ENCODE measurements at regions not wholly inside any gene's neighbourhood (a gene's known extent, or its start where the extent isn't known, plus 50 kb on each side); places are given as distances from the start of the nearest gene placed in this dataset.

GRCh38 chr6:15874326-15874725 lies 211.5 kb upstream of the DTNBP1 start:
- H3K36me3 ChIP-seq (ENCODE audit: control insufficient read depth in 2 of 2, insufficient read depth in 1 of 2, low read length in 2 of 2) = no peaks in the 10 kb centered on the region
- H3K4me3 ChIP-seq (ENCODE audit: low read depth, low read length) = no peak overlapping the region
- H3K27ac ChIP-seq (ENCODE audit: extremely low read depth, low read depth, low read length) = no peak overlapping the region
- ChIA-PET POLR2A (interaction anchor here (0.6 to 1.7 kb wide), 2 partner anchors 255 to 772 kb away, joined by 3 to 4 read pairs; partner anchors contain the start of gene MYLIP), CTCF (interaction anchor here (1.0 to 2.1 kb wide), 4 partner anchors 16 to 308 kb away, joined by 4 to 5 read pairs (median 5); no protein-coding TSS in a partner anchor)
- no peaks in the 10 kb centered on the region for H3K9me3 ChIP-seq (ENCODE audit: control insufficient read depth, insufficient read depth, low read depth, low read length)
- TF ChIP-seq ZFP69B (tag by site-specific recombination; IDR thresholded peaks at IDR 0.05) (no peak), ZNF777 (tag by site-specific recombination; IDR thresholded peaks at IDR 0.05; ENCODE audit: borderline replicate concordance) (no peak), ZNF266 (tag by site-specific recombination; IDR thresholded peaks at IDR 0.05; ENCODE audit: low read depth) (no peak), ZNF510 (tag by site-specific recombination; IDR thresholded peaks at IDR 0.05; ENCODE audit: insufficient replicate concordance) (no peak), ZNF792 (tag by site-specific recombination; IDR thresholded peaks at IDR 0.05) (no peak), ZNF548 (tag by site-specific recombination; IDR thresholded peaks at IDR 0.05) (no peak), ZFHX2 (tag by site-specific recombination; conservative IDR thresholded peaks at IDR 0.05) (no peak)
- TF ChIP-seq, protein P1, sequence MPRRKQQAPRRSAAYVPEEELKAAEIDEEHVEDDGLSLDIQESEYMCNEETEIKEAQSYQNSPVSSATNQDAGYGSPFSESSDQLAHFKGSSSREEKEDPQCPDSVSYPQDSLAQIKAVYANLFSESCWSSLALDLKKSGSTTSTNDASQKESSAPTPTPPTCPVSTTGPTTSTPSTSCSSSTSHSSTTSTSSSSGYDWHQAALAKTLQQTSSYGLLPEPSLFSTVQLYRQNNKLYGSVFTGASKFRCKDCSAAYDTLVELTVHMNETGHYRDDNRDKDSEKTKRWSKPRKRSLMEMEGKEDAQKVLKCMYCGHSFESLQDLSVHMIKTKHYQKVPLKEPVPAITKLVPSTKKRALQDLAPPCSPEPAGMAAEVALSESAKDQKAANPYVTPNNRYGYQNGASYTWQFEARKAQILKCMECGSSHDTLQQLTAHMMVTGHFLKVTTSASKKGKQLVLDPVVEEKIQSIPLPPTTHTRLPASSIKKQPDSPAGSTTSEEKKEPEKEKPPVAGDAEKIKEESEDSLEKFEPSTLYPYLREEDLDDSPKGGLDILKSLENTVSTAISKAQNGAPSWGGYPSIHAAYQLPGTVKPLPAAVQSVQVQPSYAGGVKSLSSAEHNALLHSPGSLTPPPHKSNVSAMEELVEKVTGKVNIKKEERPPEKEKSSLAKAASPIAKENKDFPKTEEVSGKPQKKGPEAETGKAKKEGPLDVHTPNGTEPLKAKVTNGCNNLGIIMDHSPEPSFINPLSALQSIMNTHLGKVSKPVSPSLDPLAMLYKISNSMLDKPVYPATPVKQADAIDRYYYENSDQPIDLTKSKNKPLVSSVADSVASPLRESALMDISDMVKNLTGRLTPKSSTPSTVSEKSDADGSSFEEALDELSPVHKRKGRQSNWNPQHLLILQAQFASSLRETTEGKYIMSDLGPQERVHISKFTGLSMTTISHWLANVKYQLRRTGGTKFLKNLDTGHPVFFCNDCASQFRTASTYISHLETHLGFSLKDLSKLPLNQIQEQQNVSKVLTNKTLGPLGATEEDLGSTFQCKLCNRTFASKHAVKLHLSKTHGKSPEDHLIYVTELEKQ (tag by site-specific recombination; IDR thresholded peaks at IDR 0.05; ENCODE audit: borderline replicate concordance) = no peak
- TF ChIP-seq, protein P2, sequence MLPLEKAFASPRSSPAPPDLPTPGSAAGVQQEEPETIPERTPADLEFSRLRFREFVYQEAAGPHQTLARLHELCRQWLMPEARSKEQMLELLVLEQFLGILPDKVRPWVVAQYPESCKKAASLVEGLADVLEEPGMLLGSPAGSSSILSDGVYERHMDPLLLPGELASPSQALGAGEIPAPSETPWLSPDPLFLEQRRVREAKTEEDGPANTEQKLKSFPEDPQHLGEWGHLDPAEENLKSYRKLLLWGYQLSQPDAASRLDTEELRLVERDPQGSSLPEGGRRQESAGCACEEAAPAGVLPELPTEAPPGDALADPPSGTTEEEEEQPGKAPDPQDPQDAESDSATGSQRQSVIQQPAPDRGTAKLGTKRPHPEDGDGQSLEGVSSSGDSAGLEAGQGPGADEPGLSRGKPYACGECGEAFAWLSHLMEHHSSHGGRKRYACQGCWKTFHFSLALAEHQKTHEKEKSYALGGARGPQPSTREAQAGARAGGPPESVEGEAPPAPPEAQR (tag by site-specific recombination; IDR thresholded peaks at IDR 0.05) = no peak
- H3K4me1 ChIP-seq (ENCODE audit: control insufficient read depth, insufficient read depth, low read length) = peaks cover under 1% of the 10 kb centered on the region

- POLR2A ChIA-PET = no interaction called here
- CTCF ChIA-PET = interaction anchor here (1.6 to 2.1 kb wide), 2 partner anchors 18 to 310 kb away, joined by 5 read pairs; no protein-coding TSS in a partner anchor
- Histone ChIP-seq H3K9me3 (ENCODE audit: control insufficient read depth, insufficient read depth, low read depth, low read length) (no peaks in the 10 kb centered on the region), H3K36me3 (ENCODE audit: control insufficient read depth in 2 of 2, insufficient read depth in 1 of 2, low read length in 2 of 2) (no peaks in the 10 kb centered on the region), H3K4me1 (ENCODE audit: control insufficient read depth, insufficient read depth, low read length) (no peaks in the 10 kb centered on the region; the same call in 1 of the 2 replicates), H3K27ac (ENCODE audit: extremely low read depth, low read depth, low read length) (no peak overlapping the region), H3K4me3 (ENCODE audit: low read depth, low read length) (no peak overlapping the region)
- TF ChIP-seq ZNF274 (IDR thresholded peaks at IDR 0.05; ENCODE audit: low read length) (no peak), ZNF274 (tag by site-specific recombination; IDR thresholded peaks at IDR 0.05; ENCODE audit: borderline replicate concordance) (no peak), BCL6B (tag by site-specific recombination; IDR thresholded peaks at IDR 0.05) (no peak)
Measured at GRCh38 chr6:15872241-15873103, 209.6 kb upstream of the DTNBP1 start.

DNA sequence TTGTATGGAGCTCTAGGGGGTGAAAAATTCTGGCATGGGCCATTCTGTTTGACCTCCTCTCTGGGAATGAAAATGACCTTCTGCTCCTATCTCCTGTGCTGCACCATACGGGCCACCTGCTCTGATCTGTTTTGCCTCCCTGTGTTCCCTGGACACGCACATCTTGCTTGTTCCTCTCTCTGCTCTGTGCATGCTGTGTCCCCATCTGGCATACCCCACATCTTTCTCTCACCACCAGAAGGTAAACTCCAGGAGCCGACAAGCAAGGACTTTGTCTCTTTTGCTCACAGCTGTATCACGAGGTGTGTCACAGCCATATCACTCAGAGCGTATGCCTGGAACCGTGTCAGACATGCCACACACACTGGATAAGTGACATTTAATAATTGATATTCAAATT lies 208.4 kb upstream of the DTNBP1 start:
- H3K4me1 ChIP-seq (ENCODE audit: control insufficient read depth, insufficient read depth, low read length) = no peaks in the 10 kb centered on the region
- H3K36me3 ChIP-seq (ENCODE audit: control insufficient read depth in 2 of 2, insufficient read depth in 1 of 2, low read length in 2 of 2) = no peaks in the 10 kb centered on the region
- H3K4me3 ChIP-seq (ENCODE audit: low read depth, low read length) = no peak overlapping the region
- CTCF ChIA-PET = interaction anchor here (1.9 kb wide), 1 partner anchor 180 kb away, joined by 9 read pairs; no protein-coding TSS in a partner anchor
- H3K27ac ChIP-seq (ENCODE audit: extremely low read depth, low read depth, low read length) = no peak overlapping the region
- POLR2A ChIA-PET = interaction anchor here (0.6 kb wide), 1 partner anchor 83 kb away, joined by 10 read pairs; no protein-coding TSS in a partner anchor
- H3K9me3 ChIP-seq (ENCODE audit: control insufficient read depth, insufficient read depth, low read depth, low read length) = no peaks in the 10 kb centered on the region
- TF ChIP-seq KLF7 (tag by site-specific recombination; IDR thresholded peaks at IDR 0.05; ENCODE audit: borderline replicate concordance) = no peak
